ENCODE measurements at regions not wholly inside any gene's neighbourhood (a gene's known extent, or its start where the extent isn't known, plus 50 kb on each side); places are given as distances from the start of the nearest gene placed in this dataset.

GRCh38 chr4:114093221-114093715 lies 113.8 kb upstream of the ARSJ start:
- TF ChIP-seq CTCF (IDR thresholded peaks at IDR 0.05) = no peak
- TF ChIP-seq EP300 (IDR thresholded peaks at IDR 0.05) = no peak

All from ovary (tissue), 3 donors.